ENCODE measurements at regions not wholly inside any gene's neighbourhood (a gene's known extent, or its start where the extent isn't known, plus 50 kb on each side); places are given as distances from the start of the nearest gene placed in this dataset.

DNA sequence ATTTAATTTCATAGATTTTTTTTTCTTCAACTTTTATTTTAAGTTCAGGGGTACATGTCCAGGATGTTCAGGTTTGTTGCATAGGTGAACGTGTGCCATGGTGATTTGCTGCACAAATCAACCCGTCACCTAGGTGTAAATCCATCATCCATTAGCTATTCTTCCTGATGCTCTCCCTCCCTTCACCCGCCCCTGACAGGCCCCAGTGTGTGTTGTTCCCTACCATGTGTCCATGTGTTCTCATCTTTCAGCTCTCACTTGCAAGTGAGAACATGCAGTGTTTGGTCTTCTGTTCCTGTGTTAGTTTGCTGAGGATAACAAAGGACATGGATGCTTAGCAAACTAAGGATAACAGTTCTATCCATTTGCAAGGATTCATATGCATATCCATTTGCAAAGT is 209.1 kb upstream of the ADCY2 start:
- Histone ChIP-seq H2BK15ac (ENCODE audit: low read length) (no peak overlapping the region), H3K4me2 (ENCODE audit: insufficient read depth in 1 of 2, low read depth in 2 of 2, low read length in 2 of 2) (no peak overlapping the region), H4K5ac (ENCODE audit: insufficient read length, low read depth, low read length) (no peak overlapping the region), H2BK120ac (replicated peaks; ENCODE audit: low read depth, low read length) (no peak overlapping the region), H3K9me3 (ENCODE audit: insufficient read depth in 2 of 2, low read depth in 1 of 2, low read length in 1 of 2) (no peaks in the 10 kb centered on the region), H3K36me3 (ENCODE audit: control insufficient read depth in 2 of 4, insufficient read depth in 4 of 4, low read length in 3 of 4) (no peaks in the 10 kb centered on the region), H3K27ac (ENCODE audit: low read depth, low read length) (no peak overlapping the region), H4K8ac (ENCODE audit: extremely low read depth, insufficient read depth, low read length) (no peak overlapping the region), H3K27me3 (replicated peaks in 1 of 4; ENCODE audit: control insufficient read depth in 3 of 4, extremely low read depth in 1 of 4, insufficient read depth in 3 of 4, low read length in 3 of 4) (peaks cover 0 to 1% (median 0%) of the 10 kb centered on the region in 4 experiments; a peak in 1 of 7 replicates), H2AFZ (ENCODE audit: low read length) (no peak overlapping the region), H3K14ac (ENCODE audit: insufficient read length) (no peak overlapping the region), H2BK12ac (ENCODE audit: low read depth, low read length) (no peak overlapping the region), H3K18ac (ENCODE audit: extremely low read depth, low read length) (no peak overlapping the region), H2AK5ac (ENCODE audit: low read depth, low read length) (no peak overlapping the region), H3K9ac (replicated peaks in 1 of 4; ENCODE audit: extremely low read depth in 1 of 4, low read depth in 3 of 4, low read length in 3 of 4) (no peak overlapping the region), H2BK5ac (ENCODE audit: low read depth, low read length) (no peak overlapping the region), H2BK20ac (ENCODE audit: low read length) (no peak overlapping the region), H3K4me3 (ENCODE audit: extremely low read depth in 1 of 4, insufficient read depth in 2 of 4, low read depth in 3 of 4, low read length in 4 of 4) (no peak overlapping the region), H3K79me2 (ENCODE audit: control insufficient read depth in 1 of 2, insufficient read depth in 2 of 2, low read length in 2 of 2) (no peaks in the 10 kb centered on the region), H3K56ac (replicated peaks; ENCODE audit: insufficient read length, low read depth, low read length) (no peak overlapping the region), H3K4me1 (replicated peaks in 1 of 4; ENCODE audit: control insufficient read depth in 3 of 4, insufficient read depth in 4 of 4, low read length in 3 of 4) (no peaks in the 10 kb centered on the region), H4K91ac (replicated peaks; ENCODE audit: insufficient read length, low read length) (no peak overlapping the region), H3K4ac (replicated peaks; ENCODE audit: insufficient read length, low read depth, low read length) (no peak overlapping the region), H3K23ac (ENCODE audit: insufficient read length) (no peak overlapping the region), H4K20me1 (replicated peaks in 1 of 2; ENCODE audit: control insufficient read depth in 1 of 2, insufficient read depth in 2 of 2, low read length in 2 of 2) (no peaks in the 10 kb centered on the region), H3K79me1 (ENCODE audit: low read depth, low read length) (no peaks in the 10 kb centered on the region), H3K23me2 (ENCODE audit: low read depth, low read length) (no peaks in the 10 kb centered on the region)
- WGBS, 2 experiments (ENCODE audit: extremely low coverage in 1 of 2, insufficient coverage in 1 of 2, insufficient read length in 1 of 2, insufficient replicate concordance in 2 of 2, low coverage in 1 of 2, low lambda C conversion rate in 2 of 2, missing lambda C conversion rate in 1 of 2): 85% methylated on average over 3 of the region's 3 CpGs; no CpG with 5 or more reads in 1 of the 2 experiments
- DNase-seq (ENCODE audit: low read depth in 1 of 2, low spot score in 2 of 2) (no peak), FAIRE-seq (no peak)
- POLR2A ChIA-PET (ENCODE audit: partially characterized antibody): no interaction called here
- CTCF ChIA-PET (ENCODE audit: partially characterized antibody): no interaction called here
- TF ChIP-seq SP4 (IDR thresholded peaks at IDR 0.05; ENCODE audit: low read length) (no peak), SP2 (IDR thresholded peaks at IDR 0.05; ENCODE audit: low read length) (no peak), POU5F1 (IDR thresholded peaks at IDR 0.05; ENCODE audit: low read depth, low read length) (no peak), PHF8 (conservative IDR thresholded peaks at IDR 0.05; ENCODE audit: low read depth, low read length) (no peak), HDAC6 (IDR thresholded peaks at IDR 0.05; ENCODE audit: low read depth, low read length) (no peak), NANOG (IDR thresholded peaks at IDR 0.05; ENCODE audit: insufficient read depth, low read depth, low read length, poor library complexity, severe bottlenecking) (no peak), FOSL1 (IDR thresholded peaks at IDR 0.05; ENCODE audit: insufficient read depth, low read depth, low read length) (no peak), RNF2 (IDR thresholded peaks at IDR 0.05; ENCODE audit: borderline replicate concordance, low read depth, low read length, missing control alignments, poor library complexity, severe bottlenecking) (no peak), RXRA (IDR thresholded peaks at IDR 0.05; ENCODE audit: insufficient read depth, low read depth, low read length) (no peak), SUZ12 (IDR thresholded peaks at IDR 0.05; ENCODE audit: low read length) (no peak), TAF7 (optimal IDR thresholded peaks at IDR 0.05; ENCODE audit: borderline replicate concordance, low read depth, low read length) (no peak), SP1 (IDR thresholded peaks at IDR 0.05; ENCODE audit: low read depth, low read length) (no peak)
- TF ChIP-seq, protein P1, sequence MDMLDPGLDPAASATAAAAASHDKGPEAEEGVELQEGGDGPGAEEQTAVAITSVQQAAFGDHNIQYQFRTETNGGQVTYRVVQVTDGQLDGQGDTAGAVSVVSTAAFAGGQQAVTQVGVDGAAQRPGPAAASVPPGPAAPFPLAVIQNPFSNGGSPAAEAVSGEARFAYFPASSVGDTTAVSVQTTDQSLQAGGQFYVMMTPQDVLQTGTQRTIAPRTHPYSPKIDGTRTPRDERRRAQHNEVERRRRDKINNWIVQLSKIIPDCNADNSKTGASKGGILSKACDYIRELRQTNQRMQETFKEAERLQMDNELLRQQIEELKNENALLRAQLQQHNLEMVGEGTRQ (IDR thresholded peaks at IDR 0.05; ENCODE audit: low read length): no peak
- TF ChIP-seq, protein P2, sequence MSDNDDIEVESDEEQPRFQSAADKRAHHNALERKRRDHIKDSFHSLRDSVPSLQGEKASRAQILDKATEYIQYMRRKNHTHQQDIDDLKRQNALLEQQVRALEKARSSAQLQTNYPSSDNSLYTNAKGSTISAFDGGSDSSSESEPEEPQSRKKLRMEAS (IDR thresholded peaks at IDR 0.05): no peak

Measured in H1 (cell line).